Neural progenitor cell (in vitro differentiated cells): ENCODE measurements at regions not wholly inside any gene's neighbourhood (a gene's known extent, or its start where the extent isn't known, plus 50 kb on each side); places are given as distances from the start of the nearest gene placed in this dataset.

ENCODE experiments used
- DNase-seq: peaks from one replicate; pipeline ENCODE4 v3.0.0-alpha.2; 2016; ENCODE audit warnings: low spot score
- H2AFZ ChIP-seq: fragments of 200-600 bp; sonication (generic); replicated peaks from 2 replicates; pipeline ENCODE4 v1.6.1; 2016; ENCODE audit warnings: antibody characterized with exemption
- H3F3A ChIP-seq: fragments of 200-600 bp; sonication (generic); 2 replicates; pipeline ENCODE4 v1.6.1; 2016; ENCODE audit warnings: antibody characterized with exemption, low read depth
- H3K27ac ChIP-seq: fragments of 200-600 bp; sonication (generic); 2 replicates; pipeline ENCODE4 v1.5.1; 2016; ENCODE audit warnings: mild to moderate bottlenecking
- H3K27me3 ChIP-seq: fragments of 200-600 bp; sonication (generic); 2 replicates; pipeline ENCODE4 v1.6.1; 2016; ENCODE audit warnings: mild to moderate bottlenecking, moderate library complexity
- H3K36me3 ChIP-seq: fragments of 200-600 bp; sonication (generic); 2 replicates; pipeline ENCODE4 v1.5.1; 2016
- H3K4me1 ChIP-seq: fragments of 200-600 bp; sonication (generic); 2 replicates; pipeline ENCODE4 v1.6.1; 2016; ENCODE audit warnings: mixed run types
- H3K4me2 ChIP-seq: fragments of 200-600 bp; sonication (generic); 2 replicates; pipeline ENCODE4 v1.6.1; 2016
- H3K4me3 ChIP-seq: fragments of 200-600 bp; sonication (generic); 2 replicates; pipeline ENCODE4 v1.5.1; 2016
- H3K79me2 ChIP-seq: fragments of 200-600 bp; sonication (generic); 2 replicates; pipeline ENCODE4 v1.6.1; 2016; ENCODE audit warnings: low read depth
- H3K9ac ChIP-seq: fragments of 200-600 bp; sonication (generic); 2 replicates; pipeline ENCODE4 v1.6.1; 2016
- H3K9me3 ChIP-seq: fragments of 200-600 bp; sonication (generic); 2 replicates; pipeline ENCODE4 v1.5.1; 2016; ENCODE audit warnings: low read depth
- H4K20me1 ChIP-seq: fragments of 200-600 bp; sonication (generic); 2 replicates; pipeline ENCODE4 v1.6.1; 2016; ENCODE audit warnings: low read depth
- H3K27ac Mint-ChIP-seq: 3 replicates; pipeline ENCODE4 v1.8.0; 2021; ENCODE audit warnings: mixed read lengths
- H3K27me3 Mint-ChIP-seq: 2 replicates; pipeline ENCODE4 v1.8.0; 2022; ENCODE audit warnings: low read depth, mild to moderate bottlenecking, inconsistent platforms, moderate library complexity, mixed read lengths; ENCODE audit not compliant: insufficient read depth
- H3K36me3 Mint-ChIP-seq: 3 replicates; pipeline ENCODE4 v1.8.0; 2021; ENCODE audit warnings: mixed read lengths
- H3K4me1 Mint-ChIP-seq: 3 replicates; pipeline ENCODE4 v1.8.0; 2021; ENCODE audit warnings: mixed read lengths
- H3K4me3 Mint-ChIP-seq: 3 replicates; pipeline ENCODE4 v1.8.0; 2021; ENCODE audit warnings: mild to moderate bottlenecking, moderate library complexity, mixed read lengths
- H3K9me3 Mint-ChIP-seq: 3 replicates; pipeline ENCODE4 v1.8.0; 2020; ENCODE audit warnings: mixed read lengths
- EZH2 ChIP-seq: fragments of 200-600 bp; sonication (generic); IDR thresholded peaks from 2 replicates; pipeline ENCODE4 v1.6.1; 2017; ENCODE audit warnings: antibody characterized with exemption, mild to moderate bottlenecking, moderate library complexity
- EZH2phosphoT487 ChIP-seq: fragments of 200-600 bp; sonication (generic); IDR thresholded peaks from 2 replicates; pipeline ENCODE4 v1.6.1; 2017; ENCODE audit warnings: antibody characterized with exemption
- TF ChIP-seq, protein P1 (sequence below): fragments of 200-600 bp; sonication (generic); IDR thresholded peaks from 2 replicates; pipeline ENCODE4 v1.5.1; 2017; ENCODE audit warnings: antibody characterized with exemption, mild to moderate bottlenecking

DNA sequence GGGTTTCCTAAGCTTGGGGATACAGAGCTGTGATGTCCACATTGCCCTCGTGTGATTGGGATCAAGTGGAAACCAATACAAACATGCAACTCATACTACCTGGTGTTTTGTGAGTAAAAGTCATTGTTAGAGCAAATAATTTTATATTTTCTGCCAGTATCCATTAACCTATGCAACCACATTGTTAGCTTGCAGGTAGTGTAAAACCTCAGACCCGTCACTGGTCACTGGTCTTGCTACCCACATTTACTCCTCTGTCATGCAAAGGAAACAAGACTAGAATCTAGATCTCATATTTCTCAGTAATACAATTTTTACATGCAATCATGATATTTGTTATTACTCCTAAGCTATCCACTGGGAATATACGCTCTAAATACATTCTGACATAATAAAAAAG lies 324.3 kb upstream of the NDST4 start:
- H3K36me3 ChIP-seq = no peaks in the 10 kb centered on the region
- H3K4me2 ChIP-seq = no peak overlapping the region
- H4K20me1 ChIP-seq = no peaks in the 10 kb centered on the region
- Mint-ChIP-seq H3K4me1 (peaks cover 3% of the 10 kb centered on the region), H3K4me3 (no peak overlapping the region), H3K9me3 (no peaks in the 10 kb centered on the region), H3K27ac (no peak overlapping the region), H3K36me3 (no peaks in the 10 kb centered on the region), H3K27me3 (no peaks in the 10 kb centered on the region)
- TF ChIP-seq, protein P1, sequence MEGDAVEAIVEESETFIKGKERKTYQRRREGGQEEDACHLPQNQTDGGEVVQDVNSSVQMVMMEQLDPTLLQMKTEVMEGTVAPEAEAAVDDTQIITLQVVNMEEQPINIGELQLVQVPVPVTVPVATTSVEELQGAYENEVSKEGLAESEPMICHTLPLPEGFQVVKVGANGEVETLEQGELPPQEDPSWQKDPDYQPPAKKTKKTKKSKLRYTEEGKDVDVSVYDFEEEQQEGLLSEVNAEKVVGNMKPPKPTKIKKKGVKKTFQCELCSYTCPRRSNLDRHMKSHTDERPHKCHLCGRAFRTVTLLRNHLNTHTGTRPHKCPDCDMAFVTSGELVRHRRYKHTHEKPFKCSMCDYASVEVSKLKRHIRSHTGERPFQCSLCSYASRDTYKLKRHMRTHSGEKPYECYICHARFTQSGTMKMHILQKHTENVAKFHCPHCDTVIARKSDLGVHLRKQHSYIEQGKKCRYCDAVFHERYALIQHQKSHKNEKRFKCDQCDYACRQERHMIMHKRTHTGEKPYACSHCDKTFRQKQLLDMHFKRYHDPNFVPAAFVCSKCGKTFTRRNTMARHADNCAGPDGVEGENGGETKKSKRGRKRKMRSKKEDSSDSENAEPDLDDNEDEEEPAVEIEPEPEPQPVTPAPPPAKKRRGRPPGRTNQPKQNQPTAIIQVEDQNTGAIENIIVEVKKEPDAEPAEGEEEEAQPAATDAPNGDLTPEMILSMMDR = no peak
- TF ChIP-seq EZH2phosphoT487 = no peak
- no peak for TF ChIP-seq EZH2
- no peaks in the 10 kb centered on the region for H3K4me1 ChIP-seq
- H3K9ac ChIP-seq = no peak overlapping the region
- no peak overlapping the region for H3K4me3 ChIP-seq
- no peaks in the 10 kb centered on the region for H3K9me3 ChIP-seq
- no peak overlapping the region for H3K27ac ChIP-seq
- DNase-seq = no peak
- no peaks in the 10 kb centered on the region for H3F3A ChIP-seq
- H3K79me2 ChIP-seq = no peaks in the 10 kb centered on the region
- H2AFZ ChIP-seq = no peak overlapping the region
- no peaks in the 10 kb centered on the region for H3K27me3 ChIP-seq

DNA sequence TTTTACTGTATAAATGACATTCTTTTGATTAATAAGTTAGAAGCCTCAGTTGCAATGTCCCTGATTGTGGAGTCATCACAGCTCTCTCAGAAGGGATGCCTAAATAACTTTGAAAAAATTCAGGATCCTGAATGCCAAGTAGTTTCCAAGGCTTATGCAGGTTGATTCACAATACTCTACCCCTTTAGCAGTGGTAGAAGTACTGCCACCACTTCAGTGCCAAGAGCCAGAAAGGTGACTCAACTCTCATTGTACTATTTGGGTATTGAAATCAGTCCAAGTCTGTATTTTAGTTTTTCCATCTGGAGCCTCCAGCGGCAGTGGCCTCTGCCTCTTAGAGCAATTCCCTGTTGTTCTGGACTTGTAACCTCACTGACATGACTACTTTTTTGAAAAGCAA lies 320.1 kb upstream of the NDST4 start:
- H3K27ac ChIP-seq = no peak overlapping the region
- no peaks in the 10 kb centered on the region for H3K27me3 Mint-ChIP-seq
- no peak for DNase-seq
- no peaks in the 10 kb centered on the region for H3K36me3 Mint-ChIP-seq
- H3K9me3 Mint-ChIP-seq = no peaks in the 10 kb centered on the region
- H3K4me1 ChIP-seq = no peaks in the 10 kb centered on the region
- no peaks in the 10 kb centered on the region for H4K20me1 ChIP-seq
- peaks cover 3% of the 10 kb centered on the region for H3K4me1 Mint-ChIP-seq
- H3K27ac Mint-ChIP-seq = no peak overlapping the region
- no peaks in the 10 kb centered on the region for H3F3A ChIP-seq
- H3K9me3 ChIP-seq = no peaks in the 10 kb centered on the region
- H3K9ac ChIP-seq = no peak overlapping the region
- no peak overlapping the region for H2AFZ ChIP-seq
- no peak overlapping the region for H3K4me3 ChIP-seq
- no peak overlapping the region for H3K4me2 ChIP-seq
- no peak for TF ChIP-seq EZH2phosphoT487
- no peak for TF ChIP-seq EZH2
- TF ChIP-seq, protein P1 = no peak
- H3K79me2 ChIP-seq = no peaks in the 10 kb centered on the region
- H3K27me3 ChIP-seq = no peaks in the 10 kb centered on the region
- no peak overlapping the region for H3K4me3 Mint-ChIP-seq
- no peaks in the 10 kb centered on the region for H3K36me3 ChIP-seq

DNA sequence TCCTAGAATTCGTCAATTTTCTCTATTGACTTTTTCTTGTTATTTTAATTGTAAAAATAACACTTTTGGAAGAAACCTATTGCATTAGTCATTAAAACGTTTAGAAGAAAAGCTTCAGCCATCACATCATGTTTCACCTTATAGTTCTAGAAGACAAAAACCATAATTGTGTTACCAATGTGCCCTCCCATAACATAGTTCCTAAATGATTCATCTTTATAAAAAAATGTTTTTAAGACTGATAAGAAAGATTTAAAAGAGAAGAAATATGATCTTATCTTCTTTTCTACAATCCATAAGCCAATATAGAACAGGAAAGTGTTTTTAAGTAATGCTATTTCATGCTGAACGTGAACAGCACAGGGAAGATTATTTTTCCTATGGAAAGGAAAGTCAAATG lies 316.6 kb upstream of the NDST4 start:
- H3K27ac ChIP-seq = no peak overlapping the region
- no peaks in the 10 kb centered on the region for H3K27me3 Mint-ChIP-seq
- H3K27me3 ChIP-seq = no peaks in the 10 kb centered on the region
- no peaks in the 10 kb centered on the region for H3K4me1 Mint-ChIP-seq
- no peaks in the 10 kb centered on the region for H3K9me3 ChIP-seq
- no peaks in the 10 kb centered on the region for H3F3A ChIP-seq
- H3K27ac Mint-ChIP-seq = no peak overlapping the region
- no peaks in the 10 kb centered on the region for H3K36me3 ChIP-seq
- H4K20me1 ChIP-seq = no peaks in the 10 kb centered on the region
- no peaks in the 10 kb centered on the region for H3K36me3 Mint-ChIP-seq
- H2AFZ ChIP-seq = no peak overlapping the region
- TF ChIP-seq EZH2 (no peak), EZH2phosphoT487 (no peak)
- TF ChIP-seq, protein P1 = no peak
- DNase-seq = no peak
- H3K4me1 ChIP-seq = no peaks in the 10 kb centered on the region
- H3K79me2 ChIP-seq = no peaks in the 10 kb centered on the region
- H3K4me2 ChIP-seq = no peak overlapping the region
- no peak overlapping the region for H3K4me3 ChIP-seq
- no peak overlapping the region for H3K4me3 Mint-ChIP-seq
- H3K9ac ChIP-seq = no peak overlapping the region
- no peaks in the 10 kb centered on the region for H3K9me3 Mint-ChIP-seq

DNA sequence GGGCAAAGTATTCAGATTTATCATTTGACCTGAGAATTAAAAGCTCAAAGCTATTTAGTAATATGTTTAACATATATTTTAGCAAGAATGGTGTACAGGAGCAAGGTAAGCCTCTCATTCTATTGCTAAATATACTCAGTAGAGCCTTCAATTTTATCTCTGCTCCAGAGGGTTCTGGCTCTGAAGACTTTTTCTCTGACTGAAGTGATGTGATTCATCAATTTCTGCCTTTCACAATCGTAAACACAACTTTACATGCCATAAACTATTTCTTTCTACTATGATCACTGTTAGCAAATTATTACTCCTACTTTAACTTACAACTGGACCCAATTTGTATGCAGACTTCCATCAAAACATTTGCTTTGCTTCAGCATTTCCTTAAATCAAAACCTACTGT lies 315.0 kb upstream of the NDST4 start:
- H3K4me3 Mint-ChIP-seq = no peak overlapping the region
- no peak for DNase-seq
- H3K9ac ChIP-seq = no peak overlapping the region
- H2AFZ ChIP-seq = no peak overlapping the region
- H3K4me2 ChIP-seq = no peak overlapping the region
- H3K27me3 Mint-ChIP-seq = no peaks in the 10 kb centered on the region
- no peaks in the 10 kb centered on the region for H3K27me3 ChIP-seq
- TF ChIP-seq EZH2phosphoT487 = no peak
- TF ChIP-seq, protein P1 = no peak
- no peak for TF ChIP-seq EZH2
- no peak overlapping the region for H3K4me3 ChIP-seq
- no peaks in the 10 kb centered on the region for H3K9me3 ChIP-seq
- H3K9me3 Mint-ChIP-seq = no peaks in the 10 kb centered on the region
- no peaks in the 10 kb centered on the region for H3K4me1 ChIP-seq
- no peaks in the 10 kb centered on the region for H3K36me3 Mint-ChIP-seq
- H3K27ac Mint-ChIP-seq = no peak overlapping the region
- H4K20me1 ChIP-seq = no peaks in the 10 kb centered on the region
- H3K79me2 ChIP-seq = no peaks in the 10 kb centered on the region
- no peak overlapping the region for H3K27ac ChIP-seq
- no peaks in the 10 kb centered on the region for H3K36me3 ChIP-seq
- no peaks in the 10 kb centered on the region for H3F3A ChIP-seq
- H3K4me1 Mint-ChIP-seq = no peaks in the 10 kb centered on the region
